ENCODE measurements at regions not wholly inside any gene's neighbourhood (a gene's known extent, or its start where the extent isn't known, plus 50 kb on each side); places are given as distances from the start of the nearest gene placed in this dataset.

DNA sequence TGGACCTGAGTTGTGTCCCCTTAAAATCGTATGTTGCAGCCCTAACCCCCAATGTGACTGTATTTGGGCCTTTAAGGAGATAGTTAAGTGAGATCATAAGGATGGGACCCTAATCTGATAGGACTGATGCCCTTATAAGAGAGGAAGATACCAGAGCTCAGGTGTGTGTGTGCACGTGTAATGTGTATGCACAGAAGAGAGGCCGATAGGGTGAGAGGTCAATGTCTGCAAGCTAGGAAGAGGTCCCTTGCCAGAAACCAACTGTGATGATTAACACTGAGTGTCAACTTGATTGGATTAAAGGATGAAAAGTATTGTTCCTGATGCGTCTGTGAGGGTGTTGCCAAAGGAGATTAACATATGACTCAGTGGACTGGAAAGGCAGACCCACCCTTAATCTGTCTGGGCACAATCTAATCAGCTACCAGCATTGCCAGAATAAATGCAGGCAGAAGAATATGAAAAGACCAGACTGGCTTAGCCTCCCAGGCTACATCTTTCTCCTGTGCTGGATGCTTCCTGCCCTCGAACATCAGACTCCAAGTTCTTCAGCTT is 299.8 kb downstream of the LRFN2 start:
- no peaks in the 10 kb centered on the region for H3K4me1 Mint-ChIP-seq (ENCODE audit: low read depth, unreplicated experiment)
- Histone ChIP-seq H2AFZ (ENCODE audit: low read depth, low read length) (no peak overlapping the region), H3K27ac (ENCODE audit: low read depth, low read length) (no peak overlapping the region), H3K9ac (ENCODE audit: low read length) (no peak overlapping the region), H3K4me3 (ENCODE audit: insufficient read depth, low read depth, low read length) (no peak overlapping the region), H4K20me1 (ENCODE audit: insufficient read depth, low read length) (no peaks in the 10 kb centered on the region), H3K36me3 (ENCODE audit: insufficient read depth, low read length) (no peaks in the 10 kb centered on the region), H3K27me3 (ENCODE audit: insufficient read depth, low read length) (peaks cover 2% of the 10 kb centered on the region), H3K79me2 (ENCODE audit: insufficient read depth, low read length) (no peaks in the 10 kb centered on the region), H3K4me1 (ENCODE audit: insufficient read depth, low read length) (no peaks in the 10 kb centered on the region), H3K9me3 (ENCODE audit: insufficient read depth, low read depth, low read length) (no peaks in the 10 kb centered on the region), H3K4me2 (ENCODE audit: low read length) (no peak overlapping the region)
- TF ChIP-seq EZH2 (IDR thresholded peaks at IDR 0.05; ENCODE audit: insufficient read depth, low read length) = no peak
- TF ChIP-seq, protein P1, sequence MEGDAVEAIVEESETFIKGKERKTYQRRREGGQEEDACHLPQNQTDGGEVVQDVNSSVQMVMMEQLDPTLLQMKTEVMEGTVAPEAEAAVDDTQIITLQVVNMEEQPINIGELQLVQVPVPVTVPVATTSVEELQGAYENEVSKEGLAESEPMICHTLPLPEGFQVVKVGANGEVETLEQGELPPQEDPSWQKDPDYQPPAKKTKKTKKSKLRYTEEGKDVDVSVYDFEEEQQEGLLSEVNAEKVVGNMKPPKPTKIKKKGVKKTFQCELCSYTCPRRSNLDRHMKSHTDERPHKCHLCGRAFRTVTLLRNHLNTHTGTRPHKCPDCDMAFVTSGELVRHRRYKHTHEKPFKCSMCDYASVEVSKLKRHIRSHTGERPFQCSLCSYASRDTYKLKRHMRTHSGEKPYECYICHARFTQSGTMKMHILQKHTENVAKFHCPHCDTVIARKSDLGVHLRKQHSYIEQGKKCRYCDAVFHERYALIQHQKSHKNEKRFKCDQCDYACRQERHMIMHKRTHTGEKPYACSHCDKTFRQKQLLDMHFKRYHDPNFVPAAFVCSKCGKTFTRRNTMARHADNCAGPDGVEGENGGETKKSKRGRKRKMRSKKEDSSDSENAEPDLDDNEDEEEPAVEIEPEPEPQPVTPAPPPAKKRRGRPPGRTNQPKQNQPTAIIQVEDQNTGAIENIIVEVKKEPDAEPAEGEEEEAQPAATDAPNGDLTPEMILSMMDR (IDR thresholded peaks at IDR 0.05; ENCODE audit: insufficient read depth, low read depth, low read length) = no peak
- no peak overlapping the region for H3K27ac Mint-ChIP-seq (ENCODE audit: unreplicated experiment)
- H3K27me3 Mint-ChIP-seq (ENCODE audit: low read depth, unreplicated experiment) = peaks cover 67% of the 10 kb centered on the region
- FAIRE-seq (no peak), DNase-seq (ENCODE audit: low read depth) (no peak)
- H3K4me3 Mint-ChIP-seq (ENCODE audit: unreplicated experiment) = no peak overlapping the region
- H3K36me3 Mint-ChIP-seq (ENCODE audit: low read depth, unreplicated experiment) = peaks cover 3% of the 10 kb centered on the region
- H3K9me3 Mint-ChIP-seq (ENCODE audit: unreplicated experiment) = peaks cover 3% of the 10 kb centered on the region

DNA sequence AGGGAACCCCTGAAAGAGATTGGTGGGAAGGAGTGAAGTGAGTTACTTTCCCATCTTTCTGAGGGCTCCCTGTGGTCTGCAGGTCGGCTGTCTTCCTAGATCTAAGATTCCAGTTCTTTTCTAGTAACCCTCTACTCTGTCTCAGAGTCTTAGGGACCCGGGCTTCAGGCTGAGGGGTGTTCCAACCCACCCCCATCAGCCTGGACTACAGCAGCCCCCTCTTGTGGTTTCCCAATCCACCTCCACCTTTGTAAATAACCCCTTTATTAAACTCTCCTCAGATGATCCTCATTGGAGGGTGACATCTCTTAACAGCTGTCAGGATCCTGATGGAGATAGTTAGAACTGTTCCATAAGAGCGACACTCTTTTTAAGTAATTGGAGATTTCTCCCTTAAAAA is 300.4 kb downstream of the LRFN2 start:
- Histone ChIP-seq H3K9ac (ENCODE audit: low read length) (no peak overlapping the region), H2AFZ (ENCODE audit: low read depth, low read length) (no peak overlapping the region), H3K79me2 (ENCODE audit: insufficient read depth, low read length) (no peaks in the 10 kb centered on the region), H3K4me1 (ENCODE audit: insufficient read depth, low read length) (no peaks in the 10 kb centered on the region), H3K27ac (ENCODE audit: low read depth, low read length) (no peak overlapping the region), H3K9me3 (ENCODE audit: insufficient read depth, low read depth, low read length) (no peaks in the 10 kb centered on the region), H3K4me3 (ENCODE audit: insufficient read depth, low read depth, low read length) (no peak overlapping the region), H4K20me1 (ENCODE audit: insufficient read depth, low read length) (no peaks in the 10 kb centered on the region), H3K4me2 (ENCODE audit: low read length) (no peak overlapping the region), H3K27me3 (ENCODE audit: insufficient read depth, low read length) (peaks cover 2% of the 10 kb centered on the region), H3K36me3 (ENCODE audit: insufficient read depth, low read length) (no peaks in the 10 kb centered on the region)
- DNase-seq (ENCODE audit: low read depth) (no peak), FAIRE-seq (no peak)
- TF ChIP-seq EZH2 (IDR thresholded peaks at IDR 0.05; ENCODE audit: insufficient read depth, low read length) = no peak
- TF ChIP-seq, protein P1 (IDR thresholded peaks at IDR 0.05; ENCODE audit: insufficient read depth, low read depth, low read length) = no peak
- Mint-ChIP-seq H3K4me3 (ENCODE audit: unreplicated experiment) (no peak overlapping the region), H3K9me3 (ENCODE audit: unreplicated experiment) (peaks cover 3% of the 10 kb centered on the region), H3K36me3 (ENCODE audit: low read depth, unreplicated experiment) (peaks cover 3% of the 10 kb centered on the region), H3K27ac (ENCODE audit: unreplicated experiment) (no peak overlapping the region), H3K4me1 (ENCODE audit: low read depth, unreplicated experiment) (no peaks in the 10 kb centered on the region), H3K27me3 (ENCODE audit: low read depth, unreplicated experiment) (peaks cover 63% of the 10 kb centered on the region)

GRCh38 chr6:40285996-40286395 is 301.2 kb downstream of the LRFN2 start:
- Histone ChIP-seq H3K9me3 (ENCODE audit: insufficient read depth, low read depth, low read length) (no peaks in the 10 kb centered on the region), H2AFZ (ENCODE audit: low read depth, low read length) (no peak overlapping the region), H3K4me2 (ENCODE audit: low read length) (no peak overlapping the region), H3K4me1 (ENCODE audit: insufficient read depth, low read length) (no peaks in the 10 kb centered on the region), H3K79me2 (ENCODE audit: insufficient read depth, low read length) (no peaks in the 10 kb centered on the region), H4K20me1 (ENCODE audit: insufficient read depth, low read length) (no peaks in the 10 kb centered on the region), H3K9ac (ENCODE audit: low read length) (no peak overlapping the region), H3K36me3 (ENCODE audit: insufficient read depth, low read length) (no peaks in the 10 kb centered on the region), H3K27ac (ENCODE audit: low read depth, low read length) (no peak overlapping the region), H3K27me3 (ENCODE audit: insufficient read depth, low read length) (peaks cover 2% of the 10 kb centered on the region), H3K4me3 (ENCODE audit: insufficient read depth, low read depth, low read length) (no peak overlapping the region)
- H3K27ac Mint-ChIP-seq (ENCODE audit: unreplicated experiment) = no peak overlapping the region
- no peak for DNase-seq (ENCODE audit: low read depth)
- no peak for FAIRE-seq
- TF ChIP-seq, protein P1 (IDR thresholded peaks at IDR 0.05; ENCODE audit: insufficient read depth, low read depth, low read length) = no peak
- TF ChIP-seq EZH2 (IDR thresholded peaks at IDR 0.05; ENCODE audit: insufficient read depth, low read length) = no peak
- peaks cover 3% of the 10 kb centered on the region for H3K9me3 Mint-ChIP-seq (ENCODE audit: unreplicated experiment)
- peaks cover 58% of the 10 kb centered on the region for H3K27me3 Mint-ChIP-seq (ENCODE audit: low read depth, unreplicated experiment)
- H3K4me1 Mint-ChIP-seq (ENCODE audit: low read depth, unreplicated experiment) = no peaks in the 10 kb centered on the region
- H3K4me3 Mint-ChIP-seq (ENCODE audit: unreplicated experiment) = no peak overlapping the region
- H3K36me3 Mint-ChIP-seq (ENCODE audit: low read depth, unreplicated experiment) = peaks cover 3% of the 10 kb centered on the region

Measured in astrocyte (in vitro differentiated cells and primary cell).